Daoy (cell line): ENCODE measurements at regions not wholly inside any gene's neighbourhood (a gene's known extent, or its start where the extent isn't known, plus 50 kb on each side); places are given as distances from the start of the nearest gene placed in this dataset.

Experiments
- DNase-seq: peaks from one replicate; pipeline ENCODE4 v3.0.0-alpha.2; 2015; ENCODE audit warnings: low read depth

GRCh38 chr3:39000008-39000450, 51.7 kb downstream of the SCN11A start:
- DNase-seq: peak; percentile 39

DNA sequence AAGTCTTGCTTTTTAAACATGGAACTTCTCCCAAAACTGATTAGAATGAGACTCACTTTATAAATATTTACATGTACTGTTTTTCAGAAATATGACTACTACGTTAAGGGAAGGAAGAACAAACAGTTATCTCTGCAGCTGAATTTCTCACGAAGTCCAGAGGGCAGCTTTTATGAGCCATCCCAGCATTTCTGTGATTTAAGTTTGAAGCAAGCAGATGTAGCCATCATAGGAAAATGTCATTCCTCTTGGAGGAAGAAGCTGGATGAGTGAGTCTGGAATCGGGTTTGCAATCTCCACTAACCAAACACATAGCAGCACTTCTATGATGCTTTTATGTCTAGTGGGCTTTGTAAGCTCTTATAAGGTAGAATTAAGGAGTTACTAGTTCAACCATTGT, 53.7 kb downstream of the SCN11A start:
- no peak for DNase-seq

DNA sequence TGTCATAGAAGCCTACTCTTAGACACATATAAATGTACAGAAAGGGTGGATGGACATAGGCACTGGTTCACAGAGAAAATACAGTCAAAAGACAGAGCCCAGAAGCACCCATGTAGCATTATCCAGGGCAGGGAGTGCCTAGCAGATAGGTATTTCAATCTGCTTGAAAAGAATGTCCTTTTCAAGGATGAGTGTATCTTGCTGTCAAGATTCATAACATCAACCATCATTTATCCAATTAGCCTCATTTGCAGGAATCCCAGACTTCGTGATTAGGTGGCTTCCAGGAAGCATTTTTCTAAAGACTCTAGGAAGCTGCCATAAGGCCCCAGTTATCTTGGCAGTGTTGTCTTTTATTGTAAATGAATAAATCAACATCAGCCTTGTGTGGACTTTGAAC, 55.6 kb downstream of the SCN11A start:
- DNase-seq: no peak

- DNase-seq: no peak
Observed at GRCh38 chr3:38994251-38994650, 57.5 kb downstream of the SCN11A start.

- DNase-seq: peak; percentile 48
Observed at GRCh38 chr3:38992117-38992760, 59.5 kb downstream of the SCN11A start.

DNA sequence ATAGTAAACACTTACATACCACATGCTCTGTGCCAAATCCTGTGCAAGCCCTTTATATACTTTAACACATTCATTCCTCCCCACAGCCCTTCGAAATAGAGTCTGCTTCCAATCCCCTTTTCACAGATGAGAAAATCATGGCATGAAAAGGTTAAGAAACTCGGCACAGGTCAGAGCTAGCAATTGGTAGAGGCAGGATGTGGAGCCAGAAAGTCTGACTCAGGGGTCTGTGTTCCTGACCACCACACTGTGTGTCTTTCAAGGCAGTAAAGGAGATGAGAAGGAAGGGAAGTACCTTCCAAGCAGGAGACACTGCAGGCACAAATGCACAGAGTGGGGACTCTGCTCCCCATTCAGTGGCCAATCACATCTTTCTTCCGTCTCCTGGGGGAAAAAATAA, 61.1 kb downstream of the SCN11A start:
- DNase-seq: no peak

DNA sequence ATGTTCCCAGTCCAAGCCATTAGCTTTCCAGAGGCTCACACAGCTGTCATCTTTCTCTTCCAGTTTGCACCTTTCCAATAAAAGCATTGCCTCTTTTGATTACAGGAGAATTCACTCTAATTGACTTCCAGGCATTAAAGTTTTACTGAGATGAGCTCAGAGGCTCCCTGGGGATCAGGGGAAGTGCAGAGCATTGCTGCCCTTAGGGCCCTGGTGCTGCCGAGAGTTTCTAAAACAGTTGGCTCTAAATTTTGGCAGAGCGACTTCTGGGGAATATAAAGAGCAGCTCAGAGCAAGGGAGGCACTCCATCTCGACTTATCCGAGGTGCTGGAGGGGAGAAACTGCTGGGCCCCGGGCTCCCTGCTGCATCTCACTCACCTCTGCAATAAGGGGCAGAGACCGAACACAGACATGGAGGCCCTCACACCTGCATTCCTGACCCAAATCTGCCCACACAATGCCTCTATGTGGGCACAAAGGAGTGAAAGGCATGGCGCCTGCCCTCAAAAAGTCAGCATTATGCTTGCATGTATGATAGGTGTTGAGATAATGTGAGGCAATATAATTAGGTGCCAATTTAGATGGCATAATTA, 61.7 kb downstream of the SCN11A start:
- DNase-seq: no peak

DNA sequence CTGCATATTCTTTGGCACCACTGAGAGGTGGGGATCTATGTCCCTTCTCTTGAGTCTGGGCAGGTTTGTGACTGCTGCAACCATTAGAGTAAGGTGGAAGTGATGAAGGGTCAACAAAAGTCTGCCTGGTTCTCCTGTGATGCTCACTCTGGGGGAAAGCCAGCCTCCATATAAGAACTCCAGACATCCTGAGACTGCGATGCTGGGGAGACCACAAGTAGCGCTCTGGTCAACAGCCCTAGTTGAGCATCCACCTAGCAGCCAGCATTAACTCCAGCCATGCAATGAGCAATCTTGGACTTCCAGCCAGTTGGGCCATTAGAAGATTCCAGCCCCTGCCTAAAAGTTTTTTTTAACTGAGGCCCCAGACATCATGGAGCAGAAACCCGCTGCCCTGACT, 62.8 kb downstream of the SCN11A start:
- DNase-seq: no peak

GRCh38 chr3:38987456-38987855, 64.3 kb downstream of the SCN11A start:
- DNase-seq: no peak

DNA sequence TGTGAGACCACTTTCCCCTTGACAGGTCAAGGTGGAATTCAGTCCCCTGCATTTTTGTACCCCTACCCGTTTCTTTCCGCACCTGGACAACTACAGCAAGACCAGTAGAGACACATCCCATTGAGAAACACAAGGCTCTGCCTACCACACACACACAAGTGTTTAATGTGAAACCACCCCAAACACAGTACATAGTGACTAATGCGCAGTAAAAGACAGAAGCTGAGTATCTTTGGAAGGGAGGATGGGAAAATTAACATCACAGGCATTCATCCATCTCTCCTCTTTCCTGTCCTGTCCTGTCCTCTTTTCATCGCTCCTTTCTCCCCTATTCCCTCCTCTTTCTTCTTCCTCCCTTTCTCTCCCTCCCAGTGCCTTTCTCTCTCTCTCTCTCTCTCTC, 64.8 kb downstream of the SCN11A start:
- no peak for DNase-seq

- DNase-seq: no peak
Observed at GRCh38 chr3:38985981-38986380, 65.8 kb downstream of the SCN11A start.

GRCh38 chr3:38985581-38985980, 66.2 kb downstream of the SCN11A start:
- no peak for DNase-seq

- DNase-seq: no peak
Observed at GRCh38 chr3:38984731-38985130, 67.0 kb downstream of the SCN11A start.

DNA sequence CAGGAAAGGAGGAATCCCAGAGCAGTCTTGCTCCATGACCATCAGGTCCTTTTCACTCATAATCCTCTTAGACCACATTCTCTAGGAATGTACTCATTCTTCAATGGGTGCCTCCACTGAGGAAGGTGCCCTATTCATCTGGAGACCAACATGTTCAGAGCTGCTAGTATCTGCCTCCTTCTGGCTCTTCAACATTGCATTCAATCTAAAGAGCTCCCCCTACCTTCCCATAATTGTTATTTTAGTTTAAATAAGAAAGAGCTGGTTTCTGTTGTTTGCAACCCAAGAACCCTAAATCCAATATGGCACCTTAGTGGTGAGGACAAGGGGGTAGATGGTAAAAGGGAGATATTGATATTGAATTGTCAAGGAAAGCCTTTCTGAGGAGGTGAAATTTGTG, 67.6 kb downstream of the SCN11A start:
- no peak for DNase-seq

- DNase-seq: no peak
Observed at GRCh38 chr3:38980938-38981337, 70.8 kb downstream of the SCN11A start.

DNA sequence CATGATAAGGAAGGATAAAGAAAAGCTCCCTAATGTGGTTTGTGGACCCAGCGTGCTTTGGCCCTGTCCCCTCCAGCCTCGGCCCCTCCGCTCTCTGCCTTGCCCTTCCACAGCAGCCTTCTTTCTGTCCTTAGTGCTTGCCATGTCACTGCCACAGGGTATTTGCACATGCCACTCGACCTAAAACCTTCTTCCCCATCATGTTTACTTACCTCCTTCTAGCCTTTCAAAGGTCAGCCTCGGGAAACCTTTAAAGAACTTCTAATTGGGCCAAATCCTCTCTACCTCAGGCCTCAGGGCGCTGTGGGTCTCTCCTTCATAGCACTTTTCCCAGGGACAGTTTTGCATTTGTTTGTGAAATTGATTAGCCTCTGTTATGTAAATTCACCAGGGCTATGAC, 73.0 kb downstream of the SCN11A start:
- DNase-seq: no peak

DNA sequence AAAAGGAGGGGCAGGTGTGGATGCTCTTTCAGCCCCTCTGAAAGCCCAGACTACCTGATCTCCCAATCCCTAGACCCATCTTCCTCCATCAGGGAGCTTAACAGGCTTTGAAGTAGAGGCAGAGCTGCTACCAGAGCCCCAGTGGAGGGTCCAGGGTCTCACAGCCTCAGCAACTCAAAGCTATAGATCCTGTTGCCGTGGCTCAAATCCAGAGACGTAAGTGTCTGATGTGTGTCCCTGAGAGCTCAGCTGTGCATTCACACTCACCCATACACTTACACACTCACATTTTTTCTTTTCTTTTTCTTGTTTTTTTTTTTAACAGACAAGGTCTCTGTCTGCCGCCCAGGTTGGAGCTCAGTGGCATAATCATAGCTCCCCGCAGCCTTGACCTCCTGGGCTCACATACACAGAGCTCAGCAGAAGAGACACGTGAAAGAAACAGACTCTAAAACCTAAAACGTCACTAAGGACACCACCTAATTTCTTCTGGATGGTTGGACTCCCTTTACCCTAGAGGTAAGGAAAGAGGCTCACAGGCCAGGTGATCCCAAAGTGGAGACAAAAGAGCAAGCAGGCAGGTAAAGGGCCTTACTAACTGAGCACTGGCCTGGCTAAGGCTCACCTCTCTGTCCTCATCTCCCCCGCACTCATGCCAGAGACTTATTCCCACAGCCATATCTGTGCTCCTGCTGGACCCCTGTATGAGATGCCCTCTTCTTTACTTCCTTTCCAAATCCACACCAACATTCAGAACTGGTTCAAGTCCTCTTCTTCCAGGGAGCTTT, 80.7 kb downstream of the SCN11A start:
- no peak for DNase-seq

DNA sequence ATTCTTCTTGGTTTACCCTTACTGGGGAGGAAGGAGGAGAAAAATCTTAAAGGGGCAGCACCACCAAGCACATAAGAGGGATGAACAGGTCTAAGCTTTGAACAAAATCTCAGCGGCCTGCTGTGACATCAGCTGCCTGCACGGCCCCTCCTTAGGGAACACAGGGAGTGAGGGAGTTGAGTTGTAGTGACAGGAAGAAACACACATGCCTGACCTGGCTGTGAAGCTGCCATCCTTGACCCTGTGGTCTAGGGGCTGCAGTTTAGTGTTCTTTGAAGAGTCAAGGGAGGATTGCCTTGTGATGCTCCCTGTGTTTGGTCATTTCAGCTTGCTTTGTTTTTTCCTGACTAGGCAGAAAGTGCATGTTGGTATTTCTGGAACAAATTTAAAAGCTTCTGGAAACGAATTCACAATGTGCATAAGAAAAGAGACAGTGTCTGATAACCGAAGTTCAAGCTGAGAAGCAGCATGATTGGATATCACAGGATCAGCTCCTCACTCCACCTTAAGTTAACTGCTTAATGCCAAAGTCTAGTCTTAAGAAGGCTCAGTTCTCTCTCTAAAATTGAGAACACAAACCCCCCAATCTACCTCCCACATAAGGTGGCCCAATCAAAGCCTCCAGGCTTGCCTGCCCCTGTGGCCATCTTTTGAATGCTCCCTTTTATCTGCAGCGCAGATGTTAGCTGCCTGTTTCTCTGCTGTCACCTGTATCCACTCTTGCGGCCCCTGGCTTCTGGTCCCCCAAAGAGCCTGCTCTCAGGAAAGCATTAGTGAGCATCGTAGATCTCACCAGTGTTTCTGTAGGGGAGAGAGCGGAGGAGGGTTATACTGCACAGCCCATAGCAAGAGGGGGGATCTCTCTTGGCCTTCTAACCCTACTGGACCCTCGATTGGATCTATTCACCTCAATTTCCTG, 82.2 kb downstream of the SCN11A start:
- DNase-seq: no peak

- DNase-seq: no peak
Observed at GRCh38 chr3:38968891-38969290, 82.9 kb downstream of the SCN11A start.

DNA sequence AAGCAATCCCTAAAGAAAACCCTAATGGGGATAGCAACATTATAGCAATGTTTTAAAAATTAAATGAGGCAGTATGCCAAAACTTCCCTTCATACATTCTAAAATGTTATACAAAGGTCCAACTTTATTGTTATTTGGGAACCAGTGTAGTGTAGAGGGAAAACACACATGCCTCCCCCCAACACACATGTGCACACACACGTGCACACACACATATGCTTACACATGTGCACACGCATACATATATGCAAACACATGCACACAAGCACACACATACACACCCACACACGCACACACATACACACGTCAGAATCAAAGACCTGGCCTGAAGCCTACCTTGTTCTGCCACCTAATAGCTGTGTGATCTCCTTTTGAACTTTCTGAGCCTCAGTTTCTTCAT, 83.3 kb downstream of the SCN11A start:
- no peak for DNase-seq

- no peak for DNase-seq
Observed at GRCh38 chr3:38967693-38967989, 84.1 kb downstream of the SCN11A start.
